ENCODE measurements at regions not wholly inside any gene's neighbourhood (a gene's known extent, or its start where the extent isn't known, plus 50 kb on each side); places are given as distances from the start of the nearest gene placed in this dataset.

GRCh38 chr14:76698631-76699030, 62.6 kb upstream of the VASH1 start:
- Histone ChIP-seq H3K4me1 (ENCODE audit: control insufficient read depth, low read length) (no peaks in the 10 kb centered on the region), H3K9me2 (replicated peaks; ENCODE audit: control insufficient read depth, low read length) (no peaks in the 10 kb centered on the region), H3K36me3 (ENCODE audit: control insufficient read depth, low read length) (no peaks in the 10 kb centered on the region), H3K79me2 (ENCODE audit: control insufficient read depth, low read length) (no peaks in the 10 kb centered on the region), H3K9me3 (ENCODE audit: control insufficient read depth, insufficient read depth, low read length) (no peaks in the 10 kb centered on the region), H3K4me2 (ENCODE audit: low read length) (no peak overlapping the region), H3K27ac (ENCODE audit: low read depth, low read length) (no peak overlapping the region), H3K4me3 (ENCODE audit: low read length) (no peak overlapping the region), H4K20me1 (ENCODE audit: control insufficient read depth, insufficient read depth, low read depth, low read length) (no peaks in the 10 kb centered on the region), H3K27me3 (ENCODE audit: control insufficient read depth, low read length) (peaks cover 7% of the 10 kb centered on the region; the same call in 1 of the 2 replicates), H3F3A (ENCODE audit: control insufficient read depth, insufficient read depth) (no peaks in the 10 kb centered on the region)
- TF ChIP-seq, protein P1, sequence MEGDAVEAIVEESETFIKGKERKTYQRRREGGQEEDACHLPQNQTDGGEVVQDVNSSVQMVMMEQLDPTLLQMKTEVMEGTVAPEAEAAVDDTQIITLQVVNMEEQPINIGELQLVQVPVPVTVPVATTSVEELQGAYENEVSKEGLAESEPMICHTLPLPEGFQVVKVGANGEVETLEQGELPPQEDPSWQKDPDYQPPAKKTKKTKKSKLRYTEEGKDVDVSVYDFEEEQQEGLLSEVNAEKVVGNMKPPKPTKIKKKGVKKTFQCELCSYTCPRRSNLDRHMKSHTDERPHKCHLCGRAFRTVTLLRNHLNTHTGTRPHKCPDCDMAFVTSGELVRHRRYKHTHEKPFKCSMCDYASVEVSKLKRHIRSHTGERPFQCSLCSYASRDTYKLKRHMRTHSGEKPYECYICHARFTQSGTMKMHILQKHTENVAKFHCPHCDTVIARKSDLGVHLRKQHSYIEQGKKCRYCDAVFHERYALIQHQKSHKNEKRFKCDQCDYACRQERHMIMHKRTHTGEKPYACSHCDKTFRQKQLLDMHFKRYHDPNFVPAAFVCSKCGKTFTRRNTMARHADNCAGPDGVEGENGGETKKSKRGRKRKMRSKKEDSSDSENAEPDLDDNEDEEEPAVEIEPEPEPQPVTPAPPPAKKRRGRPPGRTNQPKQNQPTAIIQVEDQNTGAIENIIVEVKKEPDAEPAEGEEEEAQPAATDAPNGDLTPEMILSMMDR (IDR thresholded peaks at IDR 0.05; ENCODE audit: low read depth, low read length, poor library complexity, severe bottlenecking) = no peak
- no peak for TF ChIP-seq EZH2phosphoT487 (IDR thresholded peaks at IDR 0.05; ENCODE audit: borderline replicate concordance, low read length)

GRCh38 chr14:76699209-76699938, 61.9 kb upstream of the VASH1 start:
- Histone ChIP-seq H3K36me3 (ENCODE audit: control insufficient read depth, low read length) (no peaks in the 10 kb centered on the region), H3K4me3 (ENCODE audit: low read length) (no peak overlapping the region), H3K79me2 (ENCODE audit: control insufficient read depth, low read length) (no peaks in the 10 kb centered on the region), H3F3A (ENCODE audit: control insufficient read depth, insufficient read depth) (no peaks in the 10 kb centered on the region), H3K4me1 (ENCODE audit: control insufficient read depth, low read length) (no peaks in the 10 kb centered on the region), H3K27me3 (ENCODE audit: control insufficient read depth, low read length) (peaks cover 7% of the 10 kb centered on the region; the same call in 1 of the 2 replicates), H3K27ac (ENCODE audit: low read depth, low read length) (no peak overlapping the region), H3K9me3 (ENCODE audit: control insufficient read depth, insufficient read depth, low read length) (no peaks in the 10 kb centered on the region), H3K9me2 (replicated peaks; ENCODE audit: control insufficient read depth, low read length) (no peaks in the 10 kb centered on the region), H3K4me2 (ENCODE audit: low read length) (no peak overlapping the region), H4K20me1 (ENCODE audit: control insufficient read depth, insufficient read depth, low read depth, low read length) (no peaks in the 10 kb centered on the region)
- no peak for TF ChIP-seq EZH2phosphoT487 (IDR thresholded peaks at IDR 0.05; ENCODE audit: borderline replicate concordance, low read length)
- TF ChIP-seq, protein P1 (IDR thresholded peaks at IDR 0.05; ENCODE audit: low read depth, low read length, poor library complexity, severe bottlenecking) = no peak

DNA sequence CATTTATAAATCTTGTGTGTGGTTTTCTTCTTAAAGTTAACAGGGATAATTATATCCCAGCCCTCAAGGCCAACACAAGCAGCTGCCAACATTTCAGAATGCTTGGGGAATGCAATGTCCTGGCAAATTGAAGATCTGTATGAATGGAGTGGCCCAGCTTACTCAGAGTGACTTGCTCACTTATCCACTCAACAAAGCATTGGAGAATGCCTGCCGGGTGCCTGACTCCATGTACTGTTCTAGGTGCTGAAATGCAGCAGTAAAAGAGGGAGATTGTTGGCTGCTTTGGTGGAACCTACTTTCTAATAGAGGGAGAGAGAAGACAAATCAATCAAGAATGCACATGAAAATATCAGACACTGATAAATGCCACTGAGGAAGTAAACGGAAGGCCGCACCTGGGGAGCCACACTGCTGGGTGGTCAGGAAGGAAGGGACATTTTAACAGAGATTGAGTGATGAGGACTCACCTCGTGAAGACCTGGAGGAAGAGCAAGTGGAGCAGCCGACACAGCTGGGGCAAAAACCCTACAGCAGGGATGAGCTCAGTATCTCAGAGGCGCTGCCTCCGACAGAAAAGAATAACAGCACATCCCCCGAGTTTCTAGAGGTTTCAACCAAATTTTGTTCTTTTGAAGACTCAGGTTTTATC, 61.2 kb upstream of the VASH1 start:
- H3K4me1 ChIP-seq (ENCODE audit: control insufficient read depth, low read length) = no peaks in the 10 kb centered on the region
- H3F3A ChIP-seq (ENCODE audit: control insufficient read depth, insufficient read depth) = no peaks in the 10 kb centered on the region
- H3K4me2 ChIP-seq (ENCODE audit: low read length) = no peak overlapping the region
- H3K27me3 ChIP-seq (ENCODE audit: control insufficient read depth, low read length) = peaks cover 7% of the 10 kb centered on the region; the same call in 1 of the 2 replicates
- TF ChIP-seq EZH2phosphoT487 (IDR thresholded peaks at IDR 0.05; ENCODE audit: borderline replicate concordance, low read length) = no peak
- TF ChIP-seq, protein P1 (IDR thresholded peaks at IDR 0.05; ENCODE audit: low read depth, low read length, poor library complexity, severe bottlenecking) = no peak
- H3K36me3 ChIP-seq (ENCODE audit: control insufficient read depth, low read length) = no peaks in the 10 kb centered on the region
- no peak overlapping the region for H3K4me3 ChIP-seq (ENCODE audit: low read length)
- no peak overlapping the region for H3K27ac ChIP-seq (ENCODE audit: low read depth, low read length)
- H3K79me2 ChIP-seq (ENCODE audit: control insufficient read depth, low read length) = no peaks in the 10 kb centered on the region
- no peaks in the 10 kb centered on the region for H3K9me3 ChIP-seq (ENCODE audit: control insufficient read depth, insufficient read depth, low read length)
- no peaks in the 10 kb centered on the region for H4K20me1 ChIP-seq (ENCODE audit: control insufficient read depth, insufficient read depth, low read depth, low read length)
- H3K9me2 ChIP-seq (replicated peaks; ENCODE audit: control insufficient read depth, low read length) = no peaks in the 10 kb centered on the region
